ENCODE measurements at regions not wholly inside any gene's neighbourhood (a gene's known extent, or its start where the extent isn't known, plus 50 kb on each side); places are given as distances from the start of the nearest gene placed in this dataset.

DNA sequence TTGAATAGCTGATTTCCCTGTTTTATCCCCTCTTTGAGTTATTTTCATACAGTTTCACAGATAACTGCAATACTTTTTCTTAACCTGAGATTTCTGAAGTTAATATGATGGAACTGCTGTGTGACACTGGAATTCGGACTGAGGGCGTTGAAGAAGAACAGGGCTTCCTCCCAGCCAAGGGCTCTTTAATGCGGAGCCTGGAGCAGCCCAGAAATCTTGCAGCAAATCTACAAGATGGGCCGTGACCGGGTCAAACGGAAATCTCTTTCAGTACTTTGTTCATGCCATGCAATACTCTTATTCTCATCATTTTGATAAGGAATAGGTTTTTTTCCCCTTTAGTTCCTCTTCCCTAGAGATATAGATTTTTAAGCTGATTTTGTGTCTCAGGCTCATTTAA lies 236.8 kb upstream of the IRX4 start:
- BruUV-seq (replicated peaks) = no TSS peak
- Mint-ChIP-seq H3K36me3 (ENCODE audit: insufficient read depth, unreplicated experiment) (no peaks in the 10 kb centered on the region), H3K9me3 (ENCODE audit: unreplicated experiment) (no peaks in the 10 kb centered on the region), H3K4me3 (ENCODE audit: unreplicated experiment) (no peak overlapping the region), H3K4me1 (ENCODE audit: insufficient read depth, unreplicated experiment) (no peaks in the 10 kb centered on the region), H3K27me3 (ENCODE audit: insufficient read depth, unreplicated experiment) (peaks cover 35% of the 10 kb centered on the region), H3K27ac (ENCODE audit: low read depth, unreplicated experiment) (no peak overlapping the region)
- DNase-seq (ENCODE audit: unreplicated experiment) = no peak
- CTCF ChIA-PET = no interaction called here
- intact Hi-C loops (cut with micrococcal nuclease) = no loop called here
- POLR2A ChIA-PET = no interaction called here
- TF ChIP-seq, protein P1, sequence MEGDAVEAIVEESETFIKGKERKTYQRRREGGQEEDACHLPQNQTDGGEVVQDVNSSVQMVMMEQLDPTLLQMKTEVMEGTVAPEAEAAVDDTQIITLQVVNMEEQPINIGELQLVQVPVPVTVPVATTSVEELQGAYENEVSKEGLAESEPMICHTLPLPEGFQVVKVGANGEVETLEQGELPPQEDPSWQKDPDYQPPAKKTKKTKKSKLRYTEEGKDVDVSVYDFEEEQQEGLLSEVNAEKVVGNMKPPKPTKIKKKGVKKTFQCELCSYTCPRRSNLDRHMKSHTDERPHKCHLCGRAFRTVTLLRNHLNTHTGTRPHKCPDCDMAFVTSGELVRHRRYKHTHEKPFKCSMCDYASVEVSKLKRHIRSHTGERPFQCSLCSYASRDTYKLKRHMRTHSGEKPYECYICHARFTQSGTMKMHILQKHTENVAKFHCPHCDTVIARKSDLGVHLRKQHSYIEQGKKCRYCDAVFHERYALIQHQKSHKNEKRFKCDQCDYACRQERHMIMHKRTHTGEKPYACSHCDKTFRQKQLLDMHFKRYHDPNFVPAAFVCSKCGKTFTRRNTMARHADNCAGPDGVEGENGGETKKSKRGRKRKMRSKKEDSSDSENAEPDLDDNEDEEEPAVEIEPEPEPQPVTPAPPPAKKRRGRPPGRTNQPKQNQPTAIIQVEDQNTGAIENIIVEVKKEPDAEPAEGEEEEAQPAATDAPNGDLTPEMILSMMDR (IDR thresholded peaks at IDR 0.05; ENCODE audit: unreplicated experiment) = no peak

DNA sequence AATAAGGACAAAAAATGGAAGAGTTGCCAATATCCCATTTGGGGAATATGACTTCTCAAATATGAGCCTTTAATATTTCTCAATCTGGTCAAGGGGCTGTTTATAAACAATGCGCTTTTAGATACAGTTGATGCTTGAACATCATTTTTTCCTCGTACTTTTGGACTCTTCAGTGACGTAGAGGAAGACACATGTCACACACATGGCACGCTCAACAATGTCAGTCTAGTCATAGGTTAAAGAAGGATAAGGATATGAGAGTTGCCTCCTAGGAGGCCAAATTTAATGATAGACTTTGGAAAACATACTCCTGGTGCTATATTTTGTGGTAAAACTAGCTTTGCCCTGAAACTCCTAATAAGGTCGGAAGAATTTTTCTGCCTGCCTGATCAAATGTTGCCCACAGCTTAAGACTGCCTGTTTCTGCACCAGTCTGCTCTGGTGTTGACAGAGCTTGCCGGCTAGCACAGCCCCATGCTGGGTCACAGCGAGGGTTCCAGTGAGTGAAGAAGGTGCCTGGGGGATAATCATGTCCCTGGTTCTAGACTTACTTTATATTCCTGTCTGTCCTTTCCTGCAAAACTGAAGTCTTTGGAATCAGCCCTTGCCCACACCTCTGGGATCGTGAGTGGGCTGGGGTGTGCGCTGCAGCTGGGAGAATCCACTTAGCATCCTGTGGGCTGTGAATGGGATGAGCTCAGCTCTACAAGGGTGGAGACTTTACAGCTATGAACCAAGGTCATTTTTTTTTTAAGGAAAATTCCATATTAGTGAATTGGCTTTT lies 230.8 kb upstream of the IRX4 start:
- BruUV-seq (replicated peaks) = no TSS peak
- intact Hi-C loops (cut with micrococcal nuclease) = no loop called here
- ChIA-PET POLR2A (no interaction called here), CTCF (interaction anchor here (0.6 kb wide), 1 partner anchor 293 kb away, joined by 3 read pairs; no protein-coding TSS in a partner anchor)
- Mint-ChIP-seq H3K36me3 (ENCODE audit: insufficient read depth, unreplicated experiment) (no peaks in the 10 kb centered on the region), H3K9me3 (ENCODE audit: unreplicated experiment) (no peaks in the 10 kb centered on the region), H3K27ac (ENCODE audit: low read depth, unreplicated experiment) (no peak overlapping the region), H3K4me1 (ENCODE audit: insufficient read depth, unreplicated experiment) (no peaks in the 10 kb centered on the region), H3K4me3 (ENCODE audit: unreplicated experiment) (no peak overlapping the region), H3K27me3 (ENCODE audit: insufficient read depth, unreplicated experiment) (peaks cover 7% of the 10 kb centered on the region)
- TF ChIP-seq, protein P1 (IDR thresholded peaks at IDR 0.05; ENCODE audit: unreplicated experiment) = no peak
- DNase-seq (ENCODE audit: unreplicated experiment) = no peak

DNA sequence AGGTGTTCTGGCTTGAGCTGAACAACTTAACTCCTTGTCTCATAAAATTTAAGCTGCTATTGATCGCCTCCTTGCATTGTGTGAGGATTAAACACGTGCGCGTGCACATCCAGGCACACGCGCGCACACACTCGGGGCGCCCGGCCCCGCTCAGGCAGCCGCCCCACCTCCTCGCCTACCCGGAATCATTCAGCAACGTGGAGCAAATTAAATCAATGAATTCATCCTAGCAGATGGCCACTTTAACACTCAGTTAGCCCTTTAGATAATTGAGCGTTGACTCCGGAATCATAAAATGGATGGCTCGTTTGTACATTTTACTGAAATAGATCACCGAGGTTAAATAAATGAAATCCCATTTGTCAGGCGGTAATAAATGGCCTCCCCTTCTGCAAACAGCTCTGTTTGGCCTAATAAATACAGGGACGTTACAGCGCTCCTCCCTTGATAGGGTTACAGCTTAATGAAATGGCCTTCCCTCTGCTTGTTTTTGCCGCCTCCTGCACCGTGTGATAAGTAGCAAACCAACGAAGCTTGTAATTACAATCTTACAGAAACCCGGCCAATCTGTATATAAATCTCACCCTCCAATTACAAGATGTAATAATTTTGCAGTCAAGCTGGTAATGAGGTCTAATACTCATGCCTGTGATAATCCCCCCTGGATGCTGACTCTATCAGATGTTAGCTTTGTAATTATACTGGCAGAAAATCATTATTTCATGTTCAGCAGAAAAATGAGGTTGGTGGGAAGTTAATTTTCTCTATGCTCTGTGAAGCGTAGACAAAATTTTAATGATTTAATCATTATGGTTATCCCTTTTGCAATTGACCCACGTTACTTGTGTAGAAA lies 229.7 kb upstream of the IRX4 start:
- CTCF ChIA-PET = interaction anchor here (0.6 kb wide), 1 partner anchor 1633 kb away, joined by 3 read pairs; no protein-coding TSS in a partner anchor
- no peak overlapping the region for H3K4me3 Mint-ChIP-seq (ENCODE audit: unreplicated experiment)

More for the DNA sequence above, 229.7 kb upstream of the IRX4 start:
- Mint-ChIP-seq H3K9me3 (ENCODE audit: unreplicated experiment) (no peaks in the 10 kb centered on the region), H3K36me3 (ENCODE audit: insufficient read depth, unreplicated experiment) (no peaks in the 10 kb centered on the region), H3K27me3 (ENCODE audit: insufficient read depth, unreplicated experiment) (no peaks in the 10 kb centered on the region), H3K27ac (ENCODE audit: low read depth, unreplicated experiment) (no peak overlapping the region), H3K4me1 (ENCODE audit: insufficient read depth, unreplicated experiment) (no peaks in the 10 kb centered on the region)
- no peak for DNase-seq (ENCODE audit: unreplicated experiment)
- no TSS peak for BruUV-seq (replicated peaks)
- intact Hi-C loops (cut with micrococcal nuclease) = no loop called here
- TF ChIP-seq, protein P1 (IDR thresholded peaks at IDR 0.05; ENCODE audit: unreplicated experiment) = no peak
- POLR2A ChIA-PET = no interaction called here

All from MCF 10A (cell line).